ENCODE measurements at regions not wholly inside any gene's neighbourhood (a gene's known extent, or its start where the extent isn't known, plus 50 kb on each side); places are given as distances from the start of the nearest gene placed in this dataset.

DNA sequence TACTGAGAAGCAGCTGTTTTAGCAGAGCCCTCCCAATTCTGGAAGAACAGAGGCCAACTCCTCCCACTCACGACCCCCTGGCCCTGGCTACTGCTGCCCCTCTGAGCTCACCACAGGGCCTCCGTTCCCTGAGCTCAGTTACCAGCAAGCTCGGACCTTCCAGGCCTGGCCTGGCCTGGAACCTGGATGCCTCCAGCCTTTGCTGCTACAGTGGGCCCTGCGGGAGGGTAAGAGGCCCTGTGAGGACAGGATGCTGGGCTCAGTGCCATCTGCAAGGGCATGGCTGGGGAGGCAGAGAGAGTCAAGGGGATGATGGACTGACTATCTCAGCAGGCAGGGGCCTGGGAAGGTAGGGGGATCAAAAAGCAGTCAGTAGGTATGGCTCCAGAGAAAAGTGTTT, 209.9 kb upstream of the NCAM1 start:
- H3K9me3 ChIP-seq (ENCODE audit: control insufficient read depth in 1 of 2, insufficient read depth in 1 of 2, low read length in 2 of 2) = peaks cover 0 to 4% of the 10 kb centered on the region in 2 experiments
- Mint-ChIP-seq H3K36me3 (ENCODE audit: low read depth) (no peaks in the 10 kb centered on the region), H3K27ac (no peak overlapping the region), H3K9me3 (no peaks in the 10 kb centered on the region), H3K27me3 (peaks cover 19% of the 10 kb centered on the region), H3K4me1 (ENCODE audit: low read depth) (no peaks in the 10 kb centered on the region), H3K4me3 (no peak overlapping the region)
- no peaks in the 10 kb centered on the region for H3K36me3 ChIP-seq (ENCODE audit: insufficient read depth, low read length)
- no peak overlapping the region for H3K4me3 ChIP-seq (ENCODE audit: low read length)
- CTCF ChIA-PET = no interaction called here
- H3K27me3 ChIP-seq (ENCODE audit: control insufficient read depth in 1 of 2, insufficient read depth in 2 of 2, low read length in 2 of 2) = peaks cover 0 to 13% of the 10 kb centered on the region in 2 experiments
- no peak overlapping the region for H3K27ac ChIP-seq (ENCODE audit: low read depth in 1 of 2, low read length in 2 of 2)
- intact Hi-C loops (cut with DNase I, micrococcal nuclease) = no loop called here
- TF ChIP-seq, protein P1, sequence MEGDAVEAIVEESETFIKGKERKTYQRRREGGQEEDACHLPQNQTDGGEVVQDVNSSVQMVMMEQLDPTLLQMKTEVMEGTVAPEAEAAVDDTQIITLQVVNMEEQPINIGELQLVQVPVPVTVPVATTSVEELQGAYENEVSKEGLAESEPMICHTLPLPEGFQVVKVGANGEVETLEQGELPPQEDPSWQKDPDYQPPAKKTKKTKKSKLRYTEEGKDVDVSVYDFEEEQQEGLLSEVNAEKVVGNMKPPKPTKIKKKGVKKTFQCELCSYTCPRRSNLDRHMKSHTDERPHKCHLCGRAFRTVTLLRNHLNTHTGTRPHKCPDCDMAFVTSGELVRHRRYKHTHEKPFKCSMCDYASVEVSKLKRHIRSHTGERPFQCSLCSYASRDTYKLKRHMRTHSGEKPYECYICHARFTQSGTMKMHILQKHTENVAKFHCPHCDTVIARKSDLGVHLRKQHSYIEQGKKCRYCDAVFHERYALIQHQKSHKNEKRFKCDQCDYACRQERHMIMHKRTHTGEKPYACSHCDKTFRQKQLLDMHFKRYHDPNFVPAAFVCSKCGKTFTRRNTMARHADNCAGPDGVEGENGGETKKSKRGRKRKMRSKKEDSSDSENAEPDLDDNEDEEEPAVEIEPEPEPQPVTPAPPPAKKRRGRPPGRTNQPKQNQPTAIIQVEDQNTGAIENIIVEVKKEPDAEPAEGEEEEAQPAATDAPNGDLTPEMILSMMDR (IDR thresholded peaks at IDR 0.05) = no peak
- POLR2A ChIA-PET = no interaction called here
- no peak for ATAC-seq (ENCODE audit: poor library complexity)
- no peaks in the 10 kb centered on the region for H3K4me1 ChIP-seq (ENCODE audit: insufficient read depth, low read length)
- DNase-seq = no peak

DNA sequence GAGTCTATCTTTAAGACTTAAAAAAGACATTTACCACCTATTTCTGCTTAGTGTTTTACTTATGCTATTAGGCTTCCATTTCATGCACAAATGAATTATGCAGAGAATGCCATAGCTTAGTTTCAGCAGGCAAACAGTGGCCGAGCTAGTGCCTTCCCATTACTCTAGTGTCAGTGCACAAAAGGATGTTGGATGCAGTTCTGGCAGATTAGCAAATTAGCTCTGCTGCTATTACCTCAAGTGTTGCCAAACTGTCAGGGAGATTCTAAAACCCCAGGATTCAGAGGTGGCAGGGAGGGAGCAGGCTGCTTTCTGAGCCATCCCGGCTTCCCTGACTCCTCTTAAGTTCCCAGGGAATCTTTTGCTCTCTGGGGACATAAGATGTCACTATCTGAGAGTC, 209.4 kb upstream of the NCAM1 start:
- Histone ChIP-seq H3K4me1 (ENCODE audit: insufficient read depth, low read length) (no peaks in the 10 kb centered on the region), H3K27ac (ENCODE audit: low read depth in 1 of 2, low read length in 2 of 2) (no peak overlapping the region), H3K27me3 (ENCODE audit: control insufficient read depth in 1 of 2, insufficient read depth in 2 of 2, low read length in 2 of 2) (peaks cover 0 to 11% of the 10 kb centered on the region in 2 experiments), H3K4me3 (ENCODE audit: low read length) (no peak overlapping the region), H3K36me3 (ENCODE audit: insufficient read depth, low read length) (no peaks in the 10 kb centered on the region), H3K9me3 (ENCODE audit: control insufficient read depth in 1 of 2, insufficient read depth in 1 of 2, low read length in 2 of 2) (peaks cover 0 to 4% of the 10 kb centered on the region in 2 experiments)
- DNase-seq (no peak), ATAC-seq (ENCODE audit: poor library complexity) (no peak)
- Mint-ChIP-seq H3K27me3 (peaks cover 15% of the 10 kb centered on the region), H3K4me1 (ENCODE audit: low read depth) (no peaks in the 10 kb centered on the region), H3K27ac (no peak overlapping the region), H3K4me3 (no peak overlapping the region), H3K36me3 (ENCODE audit: low read depth) (no peaks in the 10 kb centered on the region), H3K9me3 (no peaks in the 10 kb centered on the region)
- ChIA-PET CTCF (no interaction called here), POLR2A (no interaction called here)
- intact Hi-C loops (cut with DNase I, micrococcal nuclease) = no loop called here
- TF ChIP-seq, protein P1 (IDR thresholded peaks at IDR 0.05) = no peak

DNA sequence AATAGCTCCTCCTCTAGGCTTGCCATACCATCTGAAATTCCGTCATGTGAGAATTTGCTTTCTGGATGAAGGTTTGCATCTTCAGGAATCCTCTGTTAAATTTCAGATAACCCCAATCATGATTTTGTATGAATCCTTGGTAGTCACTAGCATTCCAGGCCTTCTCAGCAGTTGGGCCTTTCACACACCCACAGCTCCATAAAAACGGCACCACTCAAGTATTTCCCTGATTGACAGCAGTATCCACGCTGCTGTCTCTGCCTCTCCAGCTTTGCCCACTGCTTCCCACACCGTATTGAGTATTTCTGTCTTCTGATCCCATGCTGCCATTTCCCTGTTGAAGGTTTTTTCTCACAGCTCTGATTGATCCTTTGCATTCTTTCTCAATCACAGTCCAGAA, 208.7 kb upstream of the NCAM1 start:
- H3K4me1 Mint-ChIP-seq (ENCODE audit: low read depth) = no peaks in the 10 kb centered on the region
- CTCF ChIA-PET = no interaction called here
- Histone ChIP-seq H3K9me3 (ENCODE audit: control insufficient read depth in 1 of 2, insufficient read depth in 1 of 2, low read length in 2 of 2) (peaks cover 0 to 4% of the 10 kb centered on the region in 2 experiments), H3K27me3 (ENCODE audit: control insufficient read depth in 1 of 2, insufficient read depth in 2 of 2, low read length in 2 of 2) (peaks cover 0 to 10% of the 10 kb centered on the region in 2 experiments), H3K36me3 (ENCODE audit: insufficient read depth, low read length) (no peaks in the 10 kb centered on the region), H3K4me3 (ENCODE audit: low read length) (no peak overlapping the region), H3K27ac (ENCODE audit: low read depth in 1 of 2, low read length in 2 of 2) (no peak overlapping the region), H3K4me1 (ENCODE audit: insufficient read depth, low read length) (no peaks in the 10 kb centered on the region)
- H3K4me3 Mint-ChIP-seq = no peak overlapping the region
- POLR2A ChIA-PET = no interaction called here
- H3K36me3 Mint-ChIP-seq (ENCODE audit: low read depth) = no peaks in the 10 kb centered on the region
- no peak for DNase-seq
- H3K9me3 Mint-ChIP-seq = no peaks in the 10 kb centered on the region
- ATAC-seq (ENCODE audit: poor library complexity) = no peak
- H3K27me3 Mint-ChIP-seq = peaks cover 12% of the 10 kb centered on the region
- intact Hi-C loops (cut with DNase I, micrococcal nuclease) = no loop called here
- TF ChIP-seq, protein P1 (IDR thresholded peaks at IDR 0.05) = no peak
- no peak overlapping the region for H3K27ac Mint-ChIP-seq

All from CD4-positive, alpha-beta T cell (primary cell).